ENCODE measurements at regions not wholly inside any gene's neighbourhood (a gene's known extent, or its start where the extent isn't known, plus 50 kb on each side); places are given as distances from the start of the nearest gene placed in this dataset.

GRCh38 chr7:68734431-68734830 is 863.8 kb upstream of the AUTS2 start:
- TF ChIP-seq TAF1 (conservative IDR thresholded peaks at IDR 0.05), result no peak
- TF ChIP-seq REST (IDR thresholded peaks at IDR 0.05), result no peak
- TF ChIP-seq CTCF (IDR thresholded peaks at IDR 0.05; ENCODE audit: low read depth, low read length, missing input control), result no peak
